ENCODE measurements at regions not wholly inside any gene's neighbourhood (a gene's known extent, or its start where the extent isn't known, plus 50 kb on each side); places are given as distances from the start of the nearest gene placed in this dataset.

DNA sequence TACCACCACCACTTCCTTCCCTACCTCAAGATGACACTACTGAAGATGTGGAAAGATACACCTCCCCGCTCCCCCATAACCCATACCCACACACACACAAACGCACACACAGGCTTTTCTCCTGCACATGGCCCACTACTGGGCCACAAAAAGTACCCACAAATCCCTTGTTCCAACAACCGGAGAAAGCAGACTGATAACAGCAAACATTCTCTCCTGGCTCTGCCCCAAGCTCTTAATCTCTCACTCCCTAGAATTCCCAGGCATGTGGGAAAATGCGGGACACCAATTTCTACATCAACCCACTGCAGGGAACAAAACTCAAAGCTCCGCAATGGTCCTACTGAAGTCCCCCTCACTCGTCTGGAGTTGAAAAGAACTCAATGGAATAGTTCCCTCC, 611.0 kb upstream of the KLF4 start:
- Histone ChIP-seq H2AFZ (ENCODE audit: low read length) (no peak overlapping the region), H3K4me3 (ENCODE audit: low read depth, low read length, poor library complexity, severe bottlenecking) (no peak overlapping the region), H3K9me3 (ENCODE audit: low read length) (no peaks in the 10 kb centered on the region), H3K4me1 (ENCODE audit: insufficient read depth, low read length, severe bottlenecking) (no peaks in the 10 kb centered on the region), H3F3A (ENCODE audit: insufficient read depth, low read length) (no peaks in the 10 kb centered on the region), H3K4me2 (ENCODE audit: low read length) (no peak overlapping the region), H3K27me3 (ENCODE audit: insufficient read depth, low read length) (no peaks in the 10 kb centered on the region), H4K20me1 (ENCODE audit: insufficient read depth, low read length) (no peaks in the 10 kb centered on the region), H3K9ac (ENCODE audit: low read length) (no peak overlapping the region), H3K27ac (ENCODE audit: low read depth, low read length, poor library complexity, severe bottlenecking) (no peak overlapping the region), H3K79me2 (ENCODE audit: insufficient read depth, low read length) (no peaks in the 10 kb centered on the region), H3K36me3 (ENCODE audit: insufficient read depth, low read length) (no peaks in the 10 kb centered on the region), H3K9me2 (ENCODE audit: low read depth, low read length) (no peaks in the 10 kb centered on the region)
- TF ChIP-seq EZH2 (IDR thresholded peaks at IDR 0.05; ENCODE audit: borderline replicate concordance, low read length) = no peak
- TF ChIP-seq, protein P1, sequence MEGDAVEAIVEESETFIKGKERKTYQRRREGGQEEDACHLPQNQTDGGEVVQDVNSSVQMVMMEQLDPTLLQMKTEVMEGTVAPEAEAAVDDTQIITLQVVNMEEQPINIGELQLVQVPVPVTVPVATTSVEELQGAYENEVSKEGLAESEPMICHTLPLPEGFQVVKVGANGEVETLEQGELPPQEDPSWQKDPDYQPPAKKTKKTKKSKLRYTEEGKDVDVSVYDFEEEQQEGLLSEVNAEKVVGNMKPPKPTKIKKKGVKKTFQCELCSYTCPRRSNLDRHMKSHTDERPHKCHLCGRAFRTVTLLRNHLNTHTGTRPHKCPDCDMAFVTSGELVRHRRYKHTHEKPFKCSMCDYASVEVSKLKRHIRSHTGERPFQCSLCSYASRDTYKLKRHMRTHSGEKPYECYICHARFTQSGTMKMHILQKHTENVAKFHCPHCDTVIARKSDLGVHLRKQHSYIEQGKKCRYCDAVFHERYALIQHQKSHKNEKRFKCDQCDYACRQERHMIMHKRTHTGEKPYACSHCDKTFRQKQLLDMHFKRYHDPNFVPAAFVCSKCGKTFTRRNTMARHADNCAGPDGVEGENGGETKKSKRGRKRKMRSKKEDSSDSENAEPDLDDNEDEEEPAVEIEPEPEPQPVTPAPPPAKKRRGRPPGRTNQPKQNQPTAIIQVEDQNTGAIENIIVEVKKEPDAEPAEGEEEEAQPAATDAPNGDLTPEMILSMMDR (IDR thresholded peaks at IDR 0.05; ENCODE audit: low read length) = no peak

- Histone ChIP-seq H3F3A (ENCODE audit: insufficient read depth, low read length) (no peaks in the 10 kb centered on the region), H2AFZ (ENCODE audit: low read length) (no peak overlapping the region), H3K27me3 (ENCODE audit: insufficient read depth, low read length) (no peaks in the 10 kb centered on the region), H3K4me3 (ENCODE audit: low read depth, low read length, poor library complexity, severe bottlenecking) (no peak overlapping the region), H3K79me2 (ENCODE audit: insufficient read depth, low read length) (no peaks in the 10 kb centered on the region), H3K9me2 (ENCODE audit: low read depth, low read length) (no peaks in the 10 kb centered on the region), H3K9ac (ENCODE audit: low read length) (no peak overlapping the region), H3K4me1 (ENCODE audit: insufficient read depth, low read length, severe bottlenecking) (no peaks in the 10 kb centered on the region), H3K27ac (ENCODE audit: low read depth, low read length, poor library complexity, severe bottlenecking) (no peak overlapping the region), H3K9me3 (ENCODE audit: low read length) (no peaks in the 10 kb centered on the region), H3K4me2 (ENCODE audit: low read length) (no peak overlapping the region), H4K20me1 (ENCODE audit: insufficient read depth, low read length) (no peaks in the 10 kb centered on the region), H3K36me3 (ENCODE audit: insufficient read depth, low read length) (no peaks in the 10 kb centered on the region)
- TF ChIP-seq EZH2 (IDR thresholded peaks at IDR 0.05; ENCODE audit: borderline replicate concordance, low read length) = no peak
- TF ChIP-seq, protein P1 (IDR thresholded peaks at IDR 0.05; ENCODE audit: low read length) = no peak
Observed at GRCh38 chr9:108099854-108100253, 610.3 kb upstream of the KLF4 start.

GRCh38 chr9:108095496-108095895, 605.9 kb upstream of the KLF4 start:
- H3K4me3 ChIP-seq (ENCODE audit: low read depth, low read length, poor library complexity, severe bottlenecking) = no peak overlapping the region
- H3F3A ChIP-seq (ENCODE audit: insufficient read depth, low read length) = no peaks in the 10 kb centered on the region
- no peaks in the 10 kb centered on the region for H3K79me2 ChIP-seq (ENCODE audit: insufficient read depth, low read length)
- H3K27ac ChIP-seq (ENCODE audit: low read depth, low read length, poor library complexity, severe bottlenecking) = no peak overlapping the region
- no peak for TF ChIP-seq EZH2 (IDR thresholded peaks at IDR 0.05; ENCODE audit: borderline replicate concordance, low read length)
- TF ChIP-seq, protein P1 (IDR thresholded peaks at IDR 0.05; ENCODE audit: low read length) = no peak
- no peak overlapping the region for H3K4me2 ChIP-seq (ENCODE audit: low read length)
- no peaks in the 10 kb centered on the region for H3K9me3 ChIP-seq (ENCODE audit: low read length)
- no peaks in the 10 kb centered on the region for H3K36me3 ChIP-seq (ENCODE audit: insufficient read depth, low read length)
- no peak overlapping the region for H2AFZ ChIP-seq (ENCODE audit: low read length)
- no peak overlapping the region for H3K9ac ChIP-seq (ENCODE audit: low read length)
- no peaks in the 10 kb centered on the region for H3K4me1 ChIP-seq (ENCODE audit: insufficient read depth, low read length, severe bottlenecking)
- H3K9me2 ChIP-seq (ENCODE audit: low read depth, low read length) = no peaks in the 10 kb centered on the region
- H3K27me3 ChIP-seq (ENCODE audit: insufficient read depth, low read length) = no peaks in the 10 kb centered on the region
- H4K20me1 ChIP-seq (ENCODE audit: insufficient read depth, low read length) = no peaks in the 10 kb centered on the region

All from OCI-LY1 (cell line).